ENCODE measurements at regions not wholly inside any gene's neighbourhood (a gene's known extent, or its start where the extent isn't known, plus 50 kb on each side); places are given as distances from the start of the nearest gene placed in this dataset.

DNA sequence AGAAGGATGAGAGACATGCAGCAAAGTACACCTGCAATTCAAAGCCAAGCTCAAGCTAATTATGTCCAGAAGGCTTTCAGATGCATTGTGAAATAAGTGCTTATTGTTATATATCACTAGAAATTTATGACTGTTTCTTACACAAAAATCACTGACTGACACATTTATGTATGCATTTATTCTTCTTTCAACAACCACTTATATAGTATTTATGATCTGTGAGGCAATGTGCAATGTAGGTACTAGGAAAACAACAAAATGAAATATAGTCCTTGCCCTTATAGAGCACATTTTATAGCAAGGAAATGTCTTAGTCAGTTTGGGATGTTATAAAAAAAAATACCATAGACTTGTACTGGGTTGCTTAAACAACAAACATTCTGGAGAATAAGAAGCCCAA, 167.6 kb downstream of the YIPF5 start:
- no peak overlapping the region for H4K5ac ChIP-seq (ENCODE audit: insufficient read length, low read depth, low read length)
- H2BK120ac ChIP-seq (ENCODE audit: low read depth, low read length, poor library complexity, severe bottlenecking) = no peak overlapping the region
- H4K91ac ChIP-seq (ENCODE audit: insufficient read length, low read depth, low read length) = no peak overlapping the region
- no peak overlapping the region for H3K4ac ChIP-seq (ENCODE audit: low read depth, low read length)
- no peak overlapping the region for H3K27ac Mint-ChIP-seq
- no peak overlapping the region for H3K56ac ChIP-seq (ENCODE audit: insufficient read length, low read depth, low read length)
- no peaks in the 10 kb centered on the region for H3K79me1 ChIP-seq (ENCODE audit: insufficient read depth, low read depth, low read length, poor library complexity, severe bottlenecking)
- H2AK5ac ChIP-seq (ENCODE audit: insufficient read length, low read length) = no peak overlapping the region
- H3K4me2 ChIP-seq (ENCODE audit: insufficient read depth, insufficient read length, low read length) = no peak overlapping the region
- H3K79me2 ChIP-seq (ENCODE audit: insufficient read depth, low read length) = no peaks in the 10 kb centered on the region
- H3K4me3 Mint-ChIP-seq = no peak overlapping the region
- DNase-seq = no peak
- H2BK15ac ChIP-seq (ENCODE audit: low read depth, low read length) = no peak overlapping the region
- H3K27ac ChIP-seq (ENCODE audit: insufficient read length, low read depth, low read length) = no peak overlapping the region
- no peak overlapping the region for H3K23ac ChIP-seq (ENCODE audit: insufficient read length, low read depth, low read length)
- no peak overlapping the region for H4K8ac ChIP-seq (replicated peaks; ENCODE audit: insufficient read length, low read depth, low read length)
- no peaks in the 10 kb centered on the region for H3K4me1 Mint-ChIP-seq
- H2BK12ac ChIP-seq (ENCODE audit: insufficient read length, low read depth, low read length) = no peak overlapping the region
- H3K4me1 ChIP-seq (ENCODE audit: insufficient read depth, low read length) = no peaks in the 10 kb centered on the region
- H4K20me1 ChIP-seq (ENCODE audit: control insufficient read depth, insufficient read depth, insufficient read length) = no peaks in the 10 kb centered on the region
- no peak overlapping the region for H3K14ac ChIP-seq (ENCODE audit: insufficient read depth, low read length)
- no peaks in the 10 kb centered on the region for H3K27me3 Mint-ChIP-seq (ENCODE audit: low read depth)
- no peaks in the 10 kb centered on the region for H3K27me3 ChIP-seq (ENCODE audit: insufficient read depth, low read length)
- H2AFZ ChIP-seq (ENCODE audit: low read length) = no peak overlapping the region
- H2BK20ac ChIP-seq (ENCODE audit: low read depth, low read length, poor library complexity, severe bottlenecking) = no peak overlapping the region
- TF ChIP-seq, protein P1, sequence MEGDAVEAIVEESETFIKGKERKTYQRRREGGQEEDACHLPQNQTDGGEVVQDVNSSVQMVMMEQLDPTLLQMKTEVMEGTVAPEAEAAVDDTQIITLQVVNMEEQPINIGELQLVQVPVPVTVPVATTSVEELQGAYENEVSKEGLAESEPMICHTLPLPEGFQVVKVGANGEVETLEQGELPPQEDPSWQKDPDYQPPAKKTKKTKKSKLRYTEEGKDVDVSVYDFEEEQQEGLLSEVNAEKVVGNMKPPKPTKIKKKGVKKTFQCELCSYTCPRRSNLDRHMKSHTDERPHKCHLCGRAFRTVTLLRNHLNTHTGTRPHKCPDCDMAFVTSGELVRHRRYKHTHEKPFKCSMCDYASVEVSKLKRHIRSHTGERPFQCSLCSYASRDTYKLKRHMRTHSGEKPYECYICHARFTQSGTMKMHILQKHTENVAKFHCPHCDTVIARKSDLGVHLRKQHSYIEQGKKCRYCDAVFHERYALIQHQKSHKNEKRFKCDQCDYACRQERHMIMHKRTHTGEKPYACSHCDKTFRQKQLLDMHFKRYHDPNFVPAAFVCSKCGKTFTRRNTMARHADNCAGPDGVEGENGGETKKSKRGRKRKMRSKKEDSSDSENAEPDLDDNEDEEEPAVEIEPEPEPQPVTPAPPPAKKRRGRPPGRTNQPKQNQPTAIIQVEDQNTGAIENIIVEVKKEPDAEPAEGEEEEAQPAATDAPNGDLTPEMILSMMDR (conservative IDR thresholded peaks at IDR 0.05) = no peak
- peaks cover 2 to 25% (median 15%) of the 10 kb centered on the region in 3 experiments; a peak in 5 of 7 replicates for H3K36me3 Mint-ChIP-seq (ENCODE audit: insufficient read depth in 1 of 3, low read depth in 3 of 3)
- H3K9me3 ChIP-seq (ENCODE audit: control insufficient read depth, low read depth, low read length) = no peaks in the 10 kb centered on the region
- no peak overlapping the region for H3K9ac ChIP-seq (ENCODE audit: extremely low read depth, insufficient read length, low read length)
- no peak overlapping the region for H3K18ac ChIP-seq (ENCODE audit: insufficient read length, low read depth, low read length)
- H2BK5ac ChIP-seq (ENCODE audit: insufficient read length, low read length) = no peak overlapping the region
- H3K23me2 ChIP-seq (ENCODE audit: insufficient read length, low read depth, low read length, poor library complexity, severe bottlenecking) = no peaks in the 10 kb centered on the region
- no peak overlapping the region for H3T11ph ChIP-seq (ENCODE audit: low read length)
- H3K9me3 Mint-ChIP-seq = peaks cover 3 to 14% of the 10 kb centered on the region in 2 experiments; a peak in 4 of 5 replicates
